ENCODE measurements at regions not wholly inside any gene's neighbourhood (a gene's known extent, or its start where the extent isn't known, plus 50 kb on each side); places are given as distances from the start of the nearest gene placed in this dataset.
A peak's percentile ranks its signal among the peaks of the same experiment; 100 is the strongest.

DNA sequence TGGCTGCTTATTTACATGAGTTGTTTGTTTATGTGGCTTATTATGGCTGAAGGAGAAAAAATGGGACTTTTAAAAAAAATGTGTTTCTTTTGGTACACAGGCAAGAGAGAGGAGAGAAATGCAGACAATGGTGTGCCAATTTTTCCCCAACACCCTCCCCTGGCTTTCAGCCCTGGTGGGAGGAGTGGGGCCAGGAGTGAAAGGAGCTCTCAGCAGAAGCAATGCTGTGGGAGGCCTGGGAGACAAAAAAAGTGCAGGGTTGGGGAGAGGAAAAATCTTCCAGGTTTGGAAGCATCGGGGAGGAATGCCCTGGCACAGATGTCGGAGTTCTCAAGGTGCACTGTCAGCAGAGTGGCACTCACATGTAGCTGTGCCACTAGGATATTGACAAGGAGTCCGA is 117.7 kb upstream of the FOXB1 start:
- DNase-seq (ENCODE audit: low read depth) = no peak
- TF ChIP-seq, protein P1, sequence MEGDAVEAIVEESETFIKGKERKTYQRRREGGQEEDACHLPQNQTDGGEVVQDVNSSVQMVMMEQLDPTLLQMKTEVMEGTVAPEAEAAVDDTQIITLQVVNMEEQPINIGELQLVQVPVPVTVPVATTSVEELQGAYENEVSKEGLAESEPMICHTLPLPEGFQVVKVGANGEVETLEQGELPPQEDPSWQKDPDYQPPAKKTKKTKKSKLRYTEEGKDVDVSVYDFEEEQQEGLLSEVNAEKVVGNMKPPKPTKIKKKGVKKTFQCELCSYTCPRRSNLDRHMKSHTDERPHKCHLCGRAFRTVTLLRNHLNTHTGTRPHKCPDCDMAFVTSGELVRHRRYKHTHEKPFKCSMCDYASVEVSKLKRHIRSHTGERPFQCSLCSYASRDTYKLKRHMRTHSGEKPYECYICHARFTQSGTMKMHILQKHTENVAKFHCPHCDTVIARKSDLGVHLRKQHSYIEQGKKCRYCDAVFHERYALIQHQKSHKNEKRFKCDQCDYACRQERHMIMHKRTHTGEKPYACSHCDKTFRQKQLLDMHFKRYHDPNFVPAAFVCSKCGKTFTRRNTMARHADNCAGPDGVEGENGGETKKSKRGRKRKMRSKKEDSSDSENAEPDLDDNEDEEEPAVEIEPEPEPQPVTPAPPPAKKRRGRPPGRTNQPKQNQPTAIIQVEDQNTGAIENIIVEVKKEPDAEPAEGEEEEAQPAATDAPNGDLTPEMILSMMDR (IDR thresholded peaks at IDR 0.05; ENCODE audit: low read depth, low read length, missing control alignments) = no peak
- in situ Hi-C loops (cut with HindIII; ENCODE audit: low sequenced_read_pairs) = no loop called here
- H3K4me3 ChIP-seq (ENCODE audit: low read depth, low read length) = no peak overlapping the region

DNA sequence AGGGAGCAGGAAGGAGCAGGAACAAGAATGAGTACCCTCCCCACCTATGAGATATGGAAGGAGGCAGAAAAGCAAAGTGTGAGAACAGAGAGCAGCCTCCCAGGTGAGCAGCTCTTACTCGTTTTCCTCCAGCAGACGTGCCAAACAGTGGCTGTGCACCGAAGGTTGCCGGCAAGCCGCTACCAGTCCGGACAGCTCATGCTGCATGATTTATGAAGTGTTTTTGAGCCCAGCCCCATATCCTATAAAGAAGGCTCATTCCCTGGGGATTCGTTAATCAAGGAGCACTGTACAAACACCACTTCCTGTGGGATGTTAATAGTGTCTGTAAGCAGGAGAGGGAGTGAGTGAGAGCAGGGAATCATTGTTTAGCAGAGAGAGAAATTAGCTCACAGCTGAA is 118.3 kb upstream of the FOXB1 start:
- H3K4me3 ChIP-seq (ENCODE audit: low read depth, low read length) = no peak overlapping the region
- in situ Hi-C loops (cut with HindIII; ENCODE audit: low sequenced_read_pairs) = no loop called here
- TF ChIP-seq, protein P1 (IDR thresholded peaks at IDR 0.05; ENCODE audit: low read depth, low read length, missing control alignments) = no peak
- no peak for DNase-seq (ENCODE audit: low read depth)

DNA sequence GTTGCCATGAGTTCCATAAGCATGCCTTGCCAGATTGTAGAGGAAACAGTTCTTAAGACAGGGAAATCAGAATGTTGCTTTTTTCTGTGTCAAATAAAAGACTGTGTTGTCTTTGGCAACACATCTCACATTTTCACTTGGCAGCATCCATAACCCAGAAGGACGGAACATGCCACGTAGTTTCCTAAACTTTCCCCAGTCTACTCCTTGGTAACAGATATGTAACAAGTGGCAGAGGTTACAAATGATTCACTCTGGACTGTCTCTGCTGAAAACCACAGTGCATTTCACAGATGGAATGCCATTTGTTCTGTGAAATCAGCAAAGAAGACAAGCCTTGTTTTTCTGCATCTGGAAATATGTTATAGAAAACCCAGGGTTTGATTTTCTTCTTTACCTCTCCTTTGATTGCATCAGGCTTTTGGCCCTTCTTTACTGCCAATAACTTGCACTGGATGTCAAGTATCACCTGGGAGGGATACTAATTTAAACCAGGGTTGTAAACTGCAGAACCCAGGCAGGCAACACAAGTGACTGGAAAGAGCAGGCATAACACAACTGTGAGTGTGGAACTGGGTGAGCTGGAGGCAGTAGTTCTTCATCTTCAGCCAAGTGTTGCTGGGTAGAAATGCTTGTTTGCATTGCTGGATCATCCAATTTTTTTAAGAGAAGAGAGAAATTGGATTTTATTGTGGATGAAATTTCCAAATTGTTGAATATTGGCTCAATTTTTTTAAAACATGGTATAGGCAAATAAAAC is 124.4 kb upstream of the FOXB1 start:
- peak; percentile 79 for DNase-seq (ENCODE audit: low read depth)
- TF ChIP-seq, protein P1 (IDR thresholded peaks at IDR 0.05; ENCODE audit: low read depth, low read length, missing control alignments) = no peak
- no peak overlapping the region for H3K4me3 ChIP-seq (ENCODE audit: low read depth, low read length)
- in situ Hi-C loops (cut with HindIII; ENCODE audit: low sequenced_read_pairs) = no loop called here

DNA sequence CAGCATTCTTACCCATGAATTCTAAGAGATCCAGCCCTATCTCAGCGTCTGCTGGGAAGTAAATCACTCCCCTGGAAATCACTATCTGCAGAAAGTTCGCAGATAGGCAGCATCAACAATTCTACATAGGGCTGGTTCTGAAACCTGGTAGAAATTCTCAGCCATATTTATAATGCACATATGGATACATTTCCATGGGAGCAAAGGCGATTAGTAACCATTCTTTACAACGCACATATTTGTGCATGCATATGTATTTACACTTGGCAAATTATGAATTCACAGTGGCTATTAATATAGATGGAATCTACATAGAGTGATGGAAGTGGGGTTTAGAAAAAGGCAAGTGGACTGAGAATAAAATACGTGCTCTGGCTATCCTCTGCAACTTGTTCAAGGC is 128.0 kb upstream of the FOXB1 start:
- no peak for DNase-seq (ENCODE audit: low read depth)
- TF ChIP-seq, protein P1 (IDR thresholded peaks at IDR 0.05; ENCODE audit: low read depth, low read length, missing control alignments) = no peak
- H3K4me3 ChIP-seq (ENCODE audit: low read depth, low read length) = no peak overlapping the region
- in situ Hi-C loops (cut with HindIII; ENCODE audit: low sequenced_read_pairs) = no loop called here

- in situ Hi-C loops (cut with HindIII; ENCODE audit: low sequenced_read_pairs) = no loop called here
- DNase-seq (ENCODE audit: low read depth) = no peak
- H3K4me3 ChIP-seq (ENCODE audit: low read depth, low read length) = no peak overlapping the region
- TF ChIP-seq, protein P1 (IDR thresholded peaks at IDR 0.05; ENCODE audit: low read depth, low read length, missing control alignments) = no peak
Measured at GRCh38 chr15:59873644-59874272, 130.4 kb upstream of the FOXB1 start.

GRCh38 chr15:59867086-59867855 is 136.8 kb upstream of the FOXB1 start:
- TF ChIP-seq, protein P1 (IDR thresholded peaks at IDR 0.05; ENCODE audit: low read depth, low read length, missing control alignments) = no peak
- in situ Hi-C loops (cut with HindIII; ENCODE audit: low sequenced_read_pairs) = no loop called here
- no peak for DNase-seq (ENCODE audit: low read depth)
- H3K4me3 ChIP-seq (ENCODE audit: low read depth, low read length) = no peak overlapping the region

Data from astrocyte of the cerebellum (primary cell).